Right atrium auricular region (tissue), 2 donors: ENCODE measurements at regions not wholly inside any gene's neighbourhood (a gene's known extent, or its start where the extent isn't known, plus 50 kb on each side); places are given as distances from the start of the nearest gene placed in this dataset.

Source experiments
- DNase-seq: peaks from one replicate; pipeline ENCODE4 v3.0.0-alpha.2; 2019; ENCODE audit warnings: low spot score
- H3K27ac ChIP-seq, 2 donors: fragments of 200-600 bp; sonication (generic); 1 replicate in 1 of 2; 2 replicates in 1 of 2; pipeline ENCODE4 v1.5.1; 2016 to 2019
- H3K27me3 ChIP-seq, 2 donors: fragments of 200-600 bp; sonication (generic); one replicate each; pipeline versions ENCODE4 v1.5.1 to v1.6.0; 2017 to 2019
- H3K36me3 ChIP-seq: fragments of 200-600 bp; sonication (generic); one replicate; pipeline ENCODE4 v1.5.1; 2016
- H3K4me1 ChIP-seq, 2 donors: fragments of 200-600 bp; sonication (generic); one replicate each; pipeline versions ENCODE4 v1.5.1 to v1.6.0; 2017 to 2019
- H3K4me3 ChIP-seq, 2 donors: fragments of 200-600 bp; sonication (generic); 1 replicate in 1 of 2; 2 replicates in 1 of 2; pipeline ENCODE4 v1.5.1; 2017 to 2019; ENCODE audit warnings: mild to moderate bottlenecking in 1 of 2, moderate library complexity in 1 of 2
- H3K9me3 ChIP-seq, 2 donors: fragments of 200-600 bp; sonication (generic); one replicate each; pipeline ENCODE4 v1.5.1; 2019
- CTCF ChIP-seq, 2 donors: fragments of 200-600 bp; sonication (generic); IDR thresholded peaks; one replicate each; pipeline ENCODE4 v1.5.1; 2019; ENCODE audit warnings: antibody characterized with exemption in 2 of 2

- H3K9me3 ChIP-seq, result no peaks in the 10 kb centered on the region
- no peaks in the 10 kb centered on the region for H3K27me3 ChIP-seq
- no peak for TF ChIP-seq CTCF (IDR thresholded peaks at IDR 0.05)
- peak; percentile 21 for DNase-seq
- peaks cover 0 to 12% of the 10 kb centered on the region in 2 donors for H3K4me1 ChIP-seq
- H3K36me3 ChIP-seq, result no peaks in the 10 kb centered on the region
- no peak overlapping the region for H3K27ac ChIP-seq
- no peak overlapping the region for H3K4me3 ChIP-seq
Observed at GRCh38 chr10:44326474-44327030, 58.3 kb downstream of the CXCL12 start.

- TF ChIP-seq CTCF (IDR thresholded peaks at IDR 0.05), result no peak
- no peaks in the 10 kb centered on the region for H3K36me3 ChIP-seq
- DNase-seq, result peak; percentile 9
- no peak overlapping the region for H3K4me3 ChIP-seq
- no peaks in the 10 kb centered on the region for H3K27me3 ChIP-seq
- no peaks in the 10 kb centered on the region for H3K9me3 ChIP-seq
- peaks cover 0 to 12% of the 10 kb centered on the region in 2 donors for H3K4me1 ChIP-seq
- H3K27ac ChIP-seq, result no peak overlapping the region
Observed at GRCh38 chr10:44325596-44326307, 59.1 kb downstream of the CXCL12 start.

GRCh38 chr10:44325157-44325556 is 59.7 kb downstream of the CXCL12 start:
- Histone ChIP-seq H3K4me1 (peaks cover 0 to 12% of the 10 kb centered on the region in 2 donors), H3K27me3 (no peaks in the 10 kb centered on the region), H3K27ac (no peak overlapping the region), H3K36me3 (no peaks in the 10 kb centered on the region), H3K9me3 (no peaks in the 10 kb centered on the region), H3K4me3 (no peak overlapping the region)
- DNase-seq, result no peak
- no peak for TF ChIP-seq CTCF (IDR thresholded peaks at IDR 0.05)

GRCh38 chr10:44323838-44324237 is 61.1 kb downstream of the CXCL12 start:
- no peaks in the 10 kb centered on the region for H3K36me3 ChIP-seq
- H3K27me3 ChIP-seq, result no peaks in the 10 kb centered on the region
- no peaks in the 10 kb centered on the region for H3K9me3 ChIP-seq
- no peak for DNase-seq
- no peak overlapping the region for H3K4me3 ChIP-seq
- H3K4me1 ChIP-seq, result peaks cover 0 to 12% of the 10 kb centered on the region in 2 donors
- no peak overlapping the region for H3K27ac ChIP-seq
- TF ChIP-seq CTCF (IDR thresholded peaks at IDR 0.05), result no peak

- H3K4me1 ChIP-seq, result peaks cover 0 to 12% of the 10 kb centered on the region in 2 donors
- no peaks in the 10 kb centered on the region for H3K36me3 ChIP-seq
- no peak for DNase-seq
- H3K4me3 ChIP-seq, result no peak overlapping the region
- no peaks in the 10 kb centered on the region for H3K27me3 ChIP-seq
- no peak for TF ChIP-seq CTCF (IDR thresholded peaks at IDR 0.05)
- no peak overlapping the region for H3K27ac ChIP-seq
- H3K9me3 ChIP-seq, result no peaks in the 10 kb centered on the region
Observed at GRCh38 chr10:44322137-44322536, 62.8 kb downstream of the CXCL12 start.
